Activated T-helper 1 cell treated with anti-CD3 and anti-CD28 coated beads, Interleukin-12 subunit alpha, Interleukin-12 subunit beta, Interleukin-2, Interleukin-4 antibody, amounts not matched to agents 30 ng/mL and 10 ng/mL and 1 ng/mL, durations not matched to agents 14 hours and 24 hours and 36 hours (primary cell): ENCODE measurements at regions not wholly inside any gene's neighbourhood (a gene's known extent, or its start where the extent isn't known, plus 50 kb on each side); places are given as distances from the start of the nearest gene placed in this dataset.

Source experiments
- DNase-seq: peaks from one replicate; pipeline ENCODE4 v3.0.0; 2021; ENCODE audit warnings: low spot score
- H3K27ac Mint-ChIP-seq: one replicate; pipeline ENCODE4 v1.8.0; 2021; ENCODE audit warnings: mild to moderate bottlenecking, mixed read lengths
- H3K27me3 Mint-ChIP-seq: one replicate; pipeline ENCODE4 v1.8.0; 2022; ENCODE audit warnings: mild to moderate bottlenecking, moderate library complexity, mixed read lengths; ENCODE audit not compliant: insufficient read depth
- H3K36me3 Mint-ChIP-seq: one replicate; pipeline ENCODE4 v1.8.0; 2021; ENCODE audit warnings: low read depth, mixed read lengths
- H3K4me1 Mint-ChIP-seq: one replicate; pipeline ENCODE4 v1.8.0; 2021; ENCODE audit warnings: low read depth, mixed read lengths
- H3K4me3 Mint-ChIP-seq: one replicate; pipeline ENCODE4 v1.8.0; 2021; ENCODE audit warnings: mild to moderate bottlenecking, moderate library complexity, mixed read lengths
- H3K9me3 Mint-ChIP-seq: one replicate; pipeline ENCODE4 v1.8.0; 2021; ENCODE audit warnings: mixed read lengths
- intact Hi-C: fragments of 100-400 bp; cut with micrococcal nuclease; formaldehyde crosslinking; loops from one replicate; pipeline ENCODE4 v1.15.1; 2024

- Mint-ChIP-seq H3K9me3 (peaks cover 15% of the 10 kb centered on the region), H3K27ac (no peak overlapping the region), H3K36me3 (no peaks in the 10 kb centered on the region), H3K27me3 (no peaks in the 10 kb centered on the region), H3K4me3 (no peak overlapping the region), H3K4me1 (no peaks in the 10 kb centered on the region)
- DNase-seq = no peak
- intact Hi-C loops = no loop called here
Observed at GRCh38 chr4:33161202-33161601, 2441.0 kb downstream of the PCDH7 start.

GRCh38 chr4:33162122-33162521, 2442.0 kb downstream of the PCDH7 start:
- no peaks in the 10 kb centered on the region for H3K4me1 Mint-ChIP-seq
- H3K36me3 Mint-ChIP-seq = no peaks in the 10 kb centered on the region
- no peaks in the 10 kb centered on the region for H3K27me3 Mint-ChIP-seq
- H3K4me3 Mint-ChIP-seq = no peak overlapping the region
- H3K9me3 Mint-ChIP-seq = peaks cover 12% of the 10 kb centered on the region
- DNase-seq = no peak
- intact Hi-C loops = no loop called here
- H3K27ac Mint-ChIP-seq = no peak overlapping the region

GRCh38 chr4:33171873-33172525, 2451.8 kb downstream of the PCDH7 start:
- DNase-seq = no peak
- Mint-ChIP-seq H3K27ac (no peak overlapping the region), H3K4me1 (no peaks in the 10 kb centered on the region), H3K36me3 (no peaks in the 10 kb centered on the region), H3K9me3 (peaks cover 4% of the 10 kb centered on the region), H3K27me3 (no peaks in the 10 kb centered on the region), H3K4me3 (no peak overlapping the region)
- intact Hi-C loops = no loop called here

GRCh38 chr4:33176566-33176965, 2456.4 kb downstream of the PCDH7 start:
- no peaks in the 10 kb centered on the region for H3K27me3 Mint-ChIP-seq
- H3K4me1 Mint-ChIP-seq = no peaks in the 10 kb centered on the region
- no peak overlapping the region for H3K27ac Mint-ChIP-seq
- peaks cover 4% of the 10 kb centered on the region for H3K9me3 Mint-ChIP-seq
- DNase-seq = no peak
- intact Hi-C loops = no loop called here
- H3K36me3 Mint-ChIP-seq = no peaks in the 10 kb centered on the region
- no peak overlapping the region for H3K4me3 Mint-ChIP-seq

GRCh38 chr4:33184657-33185290, 2464.6 kb downstream of the PCDH7 start:
- no peaks in the 10 kb centered on the region for H3K36me3 Mint-ChIP-seq
- intact Hi-C loops = no loop called here
- H3K27ac Mint-ChIP-seq = no peak overlapping the region
- no peak for DNase-seq
- H3K4me1 Mint-ChIP-seq = no peaks in the 10 kb centered on the region
- peaks cover 9% of the 10 kb centered on the region for H3K9me3 Mint-ChIP-seq
- no peaks in the 10 kb centered on the region for H3K27me3 Mint-ChIP-seq
- no peak overlapping the region for H3K4me3 Mint-ChIP-seq

GRCh38 chr4:33187035-33187434, 2466.9 kb downstream of the PCDH7 start:
- no peaks in the 10 kb centered on the region for H3K4me1 Mint-ChIP-seq
- no peak for DNase-seq
- no peaks in the 10 kb centered on the region for H3K36me3 Mint-ChIP-seq
- intact Hi-C loops = no loop called here
- H3K4me3 Mint-ChIP-seq = no peak overlapping the region
- H3K9me3 Mint-ChIP-seq = peaks cover 9% of the 10 kb centered on the region
- H3K27ac Mint-ChIP-seq = no peak overlapping the region
- H3K27me3 Mint-ChIP-seq = no peaks in the 10 kb centered on the region

- no peak for DNase-seq
- Mint-ChIP-seq H3K4me1 (no peaks in the 10 kb centered on the region), H3K4me3 (no peak overlapping the region), H3K27me3 (no peaks in the 10 kb centered on the region), H3K9me3 (peaks cover 8% of the 10 kb centered on the region), H3K27ac (no peak overlapping the region), H3K36me3 (no peaks in the 10 kb centered on the region)
- intact Hi-C loops = no loop called here
Observed at GRCh38 chr4:33188733-33189132, 2468.6 kb downstream of the PCDH7 start.

- H3K27ac Mint-ChIP-seq = no peak overlapping the region
- peaks cover 8% of the 10 kb centered on the region for H3K9me3 Mint-ChIP-seq
- H3K36me3 Mint-ChIP-seq = no peaks in the 10 kb centered on the region
- H3K4me3 Mint-ChIP-seq = no peak overlapping the region
- no peak for DNase-seq
- H3K4me1 Mint-ChIP-seq = no peaks in the 10 kb centered on the region
- H3K27me3 Mint-ChIP-seq = no peaks in the 10 kb centered on the region
- intact Hi-C loops = no loop called here
Observed at GRCh38 chr4:33189169-33189568, 2469.0 kb downstream of the PCDH7 start.

GRCh38 chr4:33193109-33193508, 2472.9 kb downstream of the PCDH7 start:
- no peak for DNase-seq
- H3K4me1 Mint-ChIP-seq = no peaks in the 10 kb centered on the region
- H3K4me3 Mint-ChIP-seq = no peak overlapping the region
- no peaks in the 10 kb centered on the region for H3K36me3 Mint-ChIP-seq
- no peak overlapping the region for H3K27ac Mint-ChIP-seq
- H3K27me3 Mint-ChIP-seq = no peaks in the 10 kb centered on the region
- H3K9me3 Mint-ChIP-seq = peaks cover 10% of the 10 kb centered on the region
- intact Hi-C loops = no loop called here

- no peaks in the 10 kb centered on the region for H3K4me1 Mint-ChIP-seq
- DNase-seq = no peak
- no peak overlapping the region for H3K4me3 Mint-ChIP-seq
- H3K27me3 Mint-ChIP-seq = no peaks in the 10 kb centered on the region
- peaks cover 14% of the 10 kb centered on the region for H3K9me3 Mint-ChIP-seq
- intact Hi-C loops = no loop called here
- H3K36me3 Mint-ChIP-seq = no peaks in the 10 kb centered on the region
- no peak overlapping the region for H3K27ac Mint-ChIP-seq
Observed at GRCh38 chr4:33200377-33200776, 2480.2 kb downstream of the PCDH7 start.

GRCh38 chr4:33218238-33218637, 2498.1 kb downstream of the PCDH7 start:
- no peaks in the 10 kb centered on the region for H3K36me3 Mint-ChIP-seq
- H3K9me3 Mint-ChIP-seq = peaks cover 11% of the 10 kb centered on the region
- H3K4me1 Mint-ChIP-seq = no peaks in the 10 kb centered on the region
- no peaks in the 10 kb centered on the region for H3K27me3 Mint-ChIP-seq
- H3K27ac Mint-ChIP-seq = no peak overlapping the region
- no peak overlapping the region for H3K4me3 Mint-ChIP-seq
- DNase-seq = no peak
- intact Hi-C loops = no loop called here

GRCh38 chr4:33226133-33226532, 2506.0 kb downstream of the PCDH7 start:
- intact Hi-C loops = no loop called here
- H3K4me1 Mint-ChIP-seq = no peaks in the 10 kb centered on the region

GRCh38 chr4:33226783-33227182, 2506.6 kb downstream of the PCDH7 start:
- no peaks in the 10 kb centered on the region for H3K36me3 Mint-ChIP-seq
- no peak overlapping the region for H3K4me3 Mint-ChIP-seq
- no peaks in the 10 kb centered on the region for H3K27me3 Mint-ChIP-seq
- H3K27ac Mint-ChIP-seq = no peak overlapping the region
- DNase-seq = no peak
- intact Hi-C loops = no loop called here
- H3K4me1 Mint-ChIP-seq = no peaks in the 10 kb centered on the region
- H3K9me3 Mint-ChIP-seq = peaks cover 15% of the 10 kb centered on the region

More at GRCh38 chr4:33226133-33226532, 2506.0 kb downstream of the PCDH7 start:
- Mint-ChIP-seq H3K36me3 (no peaks in the 10 kb centered on the region), H3K27me3 (no peaks in the 10 kb centered on the region), H3K27ac (no peak overlapping the region), H3K9me3 (peaks cover 15% of the 10 kb centered on the region), H3K4me3 (no peak overlapping the region)
- DNase-seq = no peak

GRCh38 chr4:33255094-33255493, 2534.9 kb downstream of the PCDH7 start:
- Mint-ChIP-seq H3K9me3 (peaks cover 4% of the 10 kb centered on the region), H3K36me3 (no peaks in the 10 kb centered on the region), H3K4me1 (no peaks in the 10 kb centered on the region), H3K27me3 (no peaks in the 10 kb centered on the region), H3K4me3 (no peak overlapping the region), H3K27ac (no peak overlapping the region)
- intact Hi-C loops = no loop called here
- DNase-seq = no peak
